K562 (cell line): ENCODE measurements at regions not wholly inside any gene's neighbourhood (a gene's known extent, or its start where the extent isn't known, plus 50 kb on each side); places are given as distances from the start of the nearest gene placed in this dataset.

Source experiments
- ATAC-seq: fragments of 200-7000 bp; cut with Tn5 transposase; 3 replicates; pipeline ENCODE4 v1.9.1; 2020; ENCODE audit warnings: moderate library complexity
- BruUV-seq: library from RNA; stranded (reverse); fragments of 400-500 nt; replicated peaks from 2 replicates; lab custom pipeline; 2021; lab: Mats Ljungman, UMichigan
- CTCF ChIA-PET: fragments of 300-600 bp; formaldehyde crosslinking; extraction: SDS; loops from one replicate; lab custom pipeline; 2021; ENCODE audit warnings: low intra/inter-chr PET ratio; lab: Yijun Ruan, JAX
- POLR2A ChIA-PET: fragments of 300-600, 350-650 bp; sonication (Branson Sonifier 250); formaldehyde crosslinking; extraction: SDS; loops from one replicate; lab custom pipeline; 2021; ENCODE audit warnings: antibody characterized with exemption, inconsistent platforms; lab: Yijun Ruan, JAX
- DNase-seq, 4 experiments: peaks; one replicate each; pipeline versions ENCODE4 v3.0.0 to v3.0.0-alpha.2; 2011 to 2018; ENCODE audit warnings: low spot score in 3 of 4, mixed read lengths in 3 of 4; ENCODE audit errors: extremely low read depth in 1 of 4
- FAIRE-seq: peaks from 2 replicates; lab custom pipeline; 2011; peaks lifted over from hg19 to GRCh38; lab: Jason Lieb, UNC
- H2AFZ ChIP-seq: 2 replicates; pipeline ENCODE4 v1.6.0; 2011; ENCODE audit warnings: low read depth, low read length, control low read depth, inconsistent platforms
- H3K27ac ChIP-seq: fragments of 200-600 bp; 3 replicates; pipeline ENCODE4 v1.8.0; 2011; ENCODE audit warnings: low read depth, mild to moderate bottlenecking, control low read depth, inconsistent platforms, low read length, moderate library complexity, mixed read lengths; ENCODE audit errors: extremely low read depth
- H3K27me3 ChIP-seq, 2 experiments: fragments of 300-600 bp in 1 of 2; 2 replicates in 1 of 2; 3 replicates in 1 of 2; pipeline versions ENCODE4 v1.6.0 to v1.8.0; 2011; ENCODE audit warnings: inconsistent platforms in 2 of 2, low read length in 2 of 2, mild to moderate bottlenecking in 1 of 2, mixed read lengths in 1 of 2, moderate library complexity in 1 of 2; ENCODE audit not compliant: control insufficient read depth in 2 of 2, insufficient read depth in 2 of 2
- H3K36me3 ChIP-seq: fragments of 300-600 bp; 3 replicates; pipeline ENCODE4 v1.8.0; 2011; ENCODE audit warnings: mild to moderate bottlenecking, low read length, inconsistent platforms; ENCODE audit not compliant: control insufficient read depth, insufficient read depth
- H3K4me1 ChIP-seq, 2 experiments: fragments of 200-600 bp in 1 of 2; replicated peaks in 1 of 2; 2 replicates in 1 of 2; 3 replicates in 1 of 2; pipeline versions ENCODE4 v1.5.1 to v1.8.0; 2011; ENCODE audit warnings: inconsistent platforms in 2 of 2, low read length in 2 of 2, mild to moderate bottlenecking in 1 of 2, mixed read lengths in 1 of 2, moderate library complexity in 1 of 2; ENCODE audit not compliant: control insufficient read depth in 2 of 2, insufficient read depth in 2 of 2
- H3K4me2 ChIP-seq: 2 replicates; pipeline ENCODE4 v1.6.1; 2011; ENCODE audit warnings: low read length, control low read depth, inconsistent platforms, mixed read lengths; ENCODE audit not compliant: insufficient read depth
- H3K4me3 ChIP-seq: fragments of 200-600 bp; sonication (generic), shearing (Covaris generic); 2 replicates; pipeline ENCODE4 v1.5.1; 2016; ENCODE audit warnings: control low read depth, inconsistent platforms
- H3K79me2 ChIP-seq: fragments of 200-600 bp; 3 replicates; pipeline ENCODE4 v1.8.0; 2011; ENCODE audit warnings: low read length, inconsistent platforms; ENCODE audit not compliant: control insufficient read depth, insufficient read depth
- H3K9ac ChIP-seq, 2 experiments: 2 replicates each; pipeline versions ENCODE4 v1.6.0 to v1.6.1; 2011; ENCODE audit warnings: low read depth in 2 of 2, low read length in 2 of 2, control low read depth in 1 of 2, inconsistent platforms in 1 of 2, mild to moderate bottlenecking in 1 of 2, mixed read lengths in 1 of 2; ENCODE audit not compliant: insufficient read depth in 1 of 2
- H3K9me1 ChIP-seq: one replicate; pipeline ENCODE4 v1.6.0; 2011; ENCODE audit warnings: inconsistent platforms, mild to moderate bottlenecking, low read length, moderate library complexity; ENCODE audit not compliant: control insufficient read depth, insufficient read depth
- H3K9me3 ChIP-seq: replicated peaks from 2 replicates; pipeline ENCODE4 v1.5.1; 2011; ENCODE audit warnings: low read depth, low read length, inconsistent platforms; ENCODE audit not compliant: control insufficient read depth, insufficient read depth
- H4K20me1 ChIP-seq: replicated peaks from 2 replicates; pipeline ENCODE4 v1.6.1; 2011; ENCODE audit warnings: low read length, inconsistent platforms, mixed read lengths; ENCODE audit not compliant: control insufficient read depth, insufficient read depth
- FOSL1 ChIP-seq: fragments of 200-800 bp; sonication (Bioruptor generic); conservative IDR thresholded peaks from 2 replicates; pipeline ENCODE4 v1.6.1; 2016; ENCODE audit warnings: missing genetic modification characterization, missing compliant biosample characterization
- HOXB6 ChIP-seq: fragments of 250-450 bp; sonication (Bioruptor Pico); IDR thresholded peaks from 2 replicates; pipeline ENCODE4 v1.5.1; 2022; ENCODE audit warnings: mild to moderate bottlenecking, borderline replicate concordance
- KDM2B ChIP-seq: fragments of 250-450 bp; sonication (Bioruptor Pico); IDR thresholded peaks from 2 replicates; pipeline ENCODE4 v1.8.0; 2021; ENCODE audit warnings: mild to moderate bottlenecking, moderate library complexity
- MXI1 ChIP-seq: IDR thresholded peaks from 2 replicates; pipeline ENCODE4 v1.6.1; 2011; ENCODE audit warnings: low read depth, mild to moderate bottlenecking, improper control_type of control experiment, low read length
- NFATC3 ChIP-seq: fragments of 450-650 bp; IDR thresholded peaks from 2 replicates; pipeline ENCODE4 v1.6.1; 2017; ENCODE audit warnings: mild to moderate bottlenecking
- PTBP1 ChIP-seq: fragments of 200-400 bp; formaldehyde crosslinking; IDR thresholded peaks from 2 replicates; pipeline ENCODE4 v1.6.1; 2017; ENCODE audit warnings: low read depth, low read length
- RNF2 ChIP-seq: sonication (generic); IDR thresholded peaks from 2 replicates; pipeline ENCODE4 v1.6.1; 2016
- SAFB2 ChIP-seq: fragments of 200-400 bp; formaldehyde crosslinking; IDR thresholded peaks from 2 replicates; pipeline ENCODE4 v1.6.1; 2018; ENCODE audit warnings: borderline replicate concordance, low read length, low read depth, moderate library complexity; ENCODE audit not compliant: severe bottlenecking
- SIN3A ChIP-seq, 2 experiments: fragments of 150-350 bp in 1 of 2; IDR thresholded peaks; 2 replicates each; pipeline ENCODE4 v1.6.1; 2011 to 2016; ENCODE audit warnings: borderline replicate concordance in 2 of 2, low read depth in 2 of 2, low read length in 2 of 2, mild to moderate bottlenecking in 2 of 2, moderate library complexity in 2 of 2; ENCODE audit not compliant: control insufficient read depth in 1 of 2
- YY1 ChIP-seq, 3 experiments: IDR thresholded peaks; 2 replicates each; pipeline ENCODE4 v1.6.1; 2011; ENCODE audit warnings: low read length in 2 of 3, mild to moderate bottlenecking in 2 of 3, moderate library complexity in 2 of 3, borderline replicate concordance in 1 of 3, control low read depth in 1 of 3, low read depth in 1 of 3; ENCODE audit not compliant: insufficient read depth in 3 of 3, insufficient replicate concordance in 2 of 3, control insufficient read depth in 1 of 3, insufficient read length in 1 of 3; ENCODE audit errors: extremely low read depth in 1 of 3
- ZNF197 ChIP-seq: fragments of 200-800 bp; sonication (Bioruptor generic); IDR thresholded peaks from 2 replicates; pipeline ENCODE4 v1.6.1; 2016; ENCODE audit warnings: low read depth, missing genetic modification characterization, missing compliant biosample characterization
- ZNF589 ChIP-seq: fragments of 200-800 bp; sonication (Bioruptor generic); IDR thresholded peaks from 2 replicates; pipeline ENCODE4 v1.6.1; 2016; ENCODE audit warnings: low read depth, missing genetic modification characterization, missing compliant biosample characterization
- WGBS: fragments of 100-300 bp; shearing (Covaris generic); methylation state at CpG from one replicate; pipeline ENCODE4 v1.1.6; 2016; ENCODE audit warnings: low coverage, mixed read lengths; ENCODE audit not compliant: insufficient coverage; ENCODE audit errors: missing lambda C conversion rate; 5-methylcytosine and 5-hydroxymethylcytosine counted together
- in situ Hi-C: fragments of 300-500 bp; cut with MboI; formaldehyde crosslinking; loops from 4 replicates; pipeline ENCODE4 v1.15.0; 2018; ENCODE audit warnings: inconsistent platforms, mixed read lengths
- intact Hi-C: fragments of 100-400 bp; cut with micrococcal nuclease; formaldehyde crosslinking; loops from 2 replicates; pipeline ENCODE4 v1.14.2; 2022
- TF ChIP-seq, protein P1 (sequence below), 2 experiments: fragments of 200-800 bp in 1 of 2; sonication (Bioruptor generic) in 1 of 2; sonication (generic) in 1 of 2; formaldehyde crosslinking in 1 of 2; IDR thresholded peaks in 1 of 2; conservative IDR thresholded peaks in 1 of 2; 2 replicates each; pipeline versions ENCODE4 v1.5.0 to v1.6.1; 2016 to 2020; ENCODE audit warnings: missing compliant biosample characterization in 1 of 2, missing genetic modification characterization in 1 of 2, missing genetic modification reagents in 1 of 2
- TF ChIP-seq, protein P2 (sequence below): fragments of 450-650 bp; IDR thresholded peaks from 2 replicates; pipeline ENCODE4 v1.6.1; 2018; ENCODE audit warnings: mild to moderate bottlenecking, low read depth; ENCODE audit not compliant: partially characterized antibody
- TF ChIP-seq, protein P3 (sequence below), 2 experiments: fragments of 450-650 bp in 1 of 2; IDR thresholded peaks; 2 replicates each; pipeline ENCODE4 v1.6.1; 2011 to 2017; ENCODE audit warnings: low read depth in 2 of 2, antibody characterized with exemption in 1 of 2, borderline replicate concordance in 1 of 2, low read length in 1 of 2, mild to moderate bottlenecking in 1 of 2, mixed read lengths in 1 of 2; ENCODE audit not compliant: control insufficient read depth in 1 of 2

DNA sequence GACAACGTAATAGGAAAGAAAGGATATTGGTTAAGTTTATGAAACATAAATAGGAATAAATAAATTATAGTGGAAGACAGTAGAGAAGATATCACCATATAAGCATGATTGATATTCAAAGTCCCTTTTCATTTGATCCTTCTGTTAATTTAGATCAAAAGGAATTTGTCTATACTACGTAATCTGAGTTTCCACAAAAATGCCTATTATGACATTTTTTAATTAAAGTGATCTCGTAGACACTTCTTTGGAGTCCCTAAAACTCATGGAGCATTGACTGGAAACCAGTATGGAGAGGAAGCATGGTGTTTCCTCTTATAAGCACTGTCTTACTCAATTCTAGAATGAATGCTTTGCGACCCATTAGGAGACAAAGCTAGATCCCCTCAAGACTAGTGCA lies 411.4 kb upstream of the SPHKAP start:
- POLR2A ChIA-PET: no interaction called here
- no TSS peak for BruUV-seq
- ATAC-seq (no peak), DNase-seq (no peak), FAIRE-seq (no peak)
- Histone ChIP-seq H3K4me1 (no peaks in the 10 kb centered on the region), H3K79me2 (no peaks in the 10 kb centered on the region), H3K36me3 (no peaks in the 10 kb centered on the region), H2AFZ (no peak overlapping the region), H4K20me1 (no peaks in the 10 kb centered on the region), H3K9me1 (no peaks in the 10 kb centered on the region), H3K4me3 (no peak overlapping the region), H3K27ac (no peak overlapping the region), H3K4me2 (no peak overlapping the region), H3K9ac (no peak overlapping the region), H3K27me3 (no peaks in the 10 kb centered on the region), H3K9me3 (no peaks in the 10 kb centered on the region)
- WGBS: 0% methylated on average over 4 of the region's 4 CpGs
- CTCF ChIA-PET: no interaction called here
- in situ Hi-C loops (no loop called here), intact Hi-C loops (no loop called here)
- no peak for TF ChIP-seq NFATC3
- no peak for TF ChIP-seq KDM2B (CRISPR knock-in tag)
- no peak for TF ChIP-seq SIN3A (IDR thresholded peaks at IDR 0.05; ENCODE audit: borderline replicate concordance in 2 of 2, control insufficient read depth in 1 of 2, low read depth in 2 of 2, low read length in 2 of 2)
- no peak for TF ChIP-seq RNF2
- no peak for TF ChIP-seq YY1 (IDR thresholded peaks at IDR 0.05; ENCODE audit: borderline replicate concordance in 1 of 3, control insufficient read depth in 1 of 3, extremely low read depth in 1 of 3, insufficient read depth in 3 of 3, insufficient read length in 1 of 3, insufficient replicate concordance in 2 of 3, low read depth in 1 of 3, low read length in 2 of 3)
- no peak for TF ChIP-seq SAFB2
- TF ChIP-seq, protein P1, sequence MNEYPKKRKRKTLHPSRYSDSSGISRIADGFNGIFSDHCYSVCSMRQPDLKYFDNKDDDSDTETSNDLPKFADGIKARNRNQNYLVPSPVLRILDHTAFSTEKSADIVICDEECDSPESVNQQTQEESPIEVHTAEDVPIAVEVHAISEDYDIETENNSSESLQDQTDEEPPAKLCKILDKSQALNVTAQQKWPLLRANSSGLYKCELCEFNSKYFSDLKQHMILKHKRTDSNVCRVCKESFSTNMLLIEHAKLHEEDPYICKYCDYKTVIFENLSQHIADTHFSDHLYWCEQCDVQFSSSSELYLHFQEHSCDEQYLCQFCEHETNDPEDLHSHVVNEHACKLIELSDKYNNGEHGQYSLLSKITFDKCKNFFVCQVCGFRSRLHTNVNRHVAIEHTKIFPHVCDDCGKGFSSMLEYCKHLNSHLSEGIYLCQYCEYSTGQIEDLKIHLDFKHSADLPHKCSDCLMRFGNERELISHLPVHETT (CRISPR knock-in tag; conservative IDR thresholded peaks at IDR 0.05 in 1 of 2, IDR thresholded peaks at IDR 0.05 in 1 of 2): no peak
- no peak for TF ChIP-seq ZNF197 (CRISPR knock-in tag)
- TF ChIP-seq PTBP1: no peak
- TF ChIP-seq, protein P2, sequence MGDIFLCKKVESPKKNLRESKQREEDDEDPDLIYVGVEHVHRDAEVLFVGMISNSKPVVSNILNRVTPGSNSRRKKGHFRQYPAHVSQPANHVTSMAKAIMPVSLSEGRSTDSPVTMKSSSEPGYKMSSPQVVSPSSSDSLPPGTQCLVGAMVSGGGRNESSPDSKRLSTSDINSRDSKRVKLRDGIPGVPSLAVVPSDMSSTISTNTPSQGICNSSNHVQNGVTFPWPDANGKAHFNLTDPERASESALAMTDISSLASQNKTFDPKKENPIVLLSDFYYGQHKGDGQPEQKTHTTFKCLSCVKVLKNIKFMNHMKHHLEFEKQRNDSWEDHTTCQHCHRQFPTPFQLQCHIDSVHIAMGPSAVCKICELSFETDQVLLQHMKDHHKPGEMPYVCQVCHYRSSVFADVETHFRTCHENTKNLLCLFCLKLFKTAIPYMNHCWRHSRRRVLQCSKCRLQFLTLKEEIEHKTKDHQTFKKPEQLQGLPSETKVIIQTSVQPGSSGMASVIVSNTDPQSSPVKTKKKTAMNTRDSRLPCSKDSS: no peak
- TF ChIP-seq, protein P3, sequence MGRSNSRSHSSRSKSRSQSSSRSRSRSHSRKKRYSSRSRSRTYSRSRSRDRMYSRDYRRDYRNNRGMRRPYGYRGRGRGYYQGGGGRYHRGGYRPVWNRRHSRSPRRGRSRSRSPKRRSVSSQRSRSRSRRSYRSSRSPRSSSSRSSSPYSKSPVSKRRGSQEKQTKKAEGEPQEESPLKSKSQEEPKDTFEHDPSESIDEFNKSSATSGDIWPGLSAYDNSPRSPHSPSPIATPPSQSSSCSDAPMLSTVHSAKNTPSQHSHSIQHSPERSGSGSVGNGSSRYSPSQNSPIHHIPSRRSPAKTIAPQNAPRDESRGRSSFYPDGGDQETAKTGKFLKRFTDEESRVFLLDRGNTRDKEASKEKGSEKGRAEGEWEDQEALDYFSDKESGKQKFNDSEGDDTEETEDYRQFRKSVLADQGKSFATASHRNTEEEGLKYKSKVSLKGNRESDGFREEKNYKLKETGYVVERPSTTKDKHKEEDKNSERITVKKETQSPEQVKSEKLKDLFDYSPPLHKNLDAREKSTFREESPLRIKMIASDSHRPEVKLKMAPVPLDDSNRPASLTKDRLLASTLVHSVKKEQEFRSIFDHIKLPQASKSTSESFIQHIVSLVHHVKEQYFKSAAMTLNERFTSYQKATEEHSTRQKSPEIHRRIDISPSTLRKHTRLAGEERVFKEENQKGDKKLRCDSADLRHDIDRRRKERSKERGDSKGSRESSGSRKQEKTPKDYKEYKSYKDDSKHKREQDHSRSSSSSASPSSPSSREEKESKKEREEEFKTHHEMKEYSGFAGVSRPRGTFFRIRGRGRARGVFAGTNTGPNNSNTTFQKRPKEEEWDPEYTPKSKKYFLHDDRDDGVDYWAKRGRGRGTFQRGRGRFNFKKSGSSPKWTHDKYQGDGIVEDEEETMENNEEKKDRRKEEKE (IDR thresholded peaks at IDR 0.05; ENCODE audit: borderline replicate concordance in 1 of 2, control insufficient read depth in 1 of 2, low read depth in 2 of 2, low read length in 1 of 2): no peak
- TF ChIP-seq FOSL1 (tag): no peak
- no peak for TF ChIP-seq ZNF589 (CRISPR knock-in tag)
- TF ChIP-seq HOXB6 (CRISPR knock-in tag): no peak
- TF ChIP-seq MXI1: no peak
